ENCODE measurements at regions not wholly inside any gene's neighbourhood (a gene's known extent, or its start where the extent isn't known, plus 50 kb on each side); places are given as distances from the start of the nearest gene placed in this dataset.

GRCh38 chr2:106018141-106018540, 176.0 kb downstream of the UXS1 start:
- no peaks in the 10 kb centered on the region for H3K9me3 Mint-ChIP-seq
- DNase-seq (peak in 1 of 3 donors; percentile 8), ATAC-seq (ENCODE audit: low read depth in 2 of 2) (no peak)
- Histone ChIP-seq H3K9me3 (ENCODE audit: control insufficient read depth in 2 of 2, low read length in 2 of 2) (no peaks in the 10 kb centered on the region), H3K36me3 (ENCODE audit: control insufficient read depth, insufficient read depth, low read length) (no peaks in the 10 kb centered on the region), H3K27me3 (ENCODE audit: control insufficient read depth, insufficient read depth, low read length) (no peaks in the 10 kb centered on the region), H3K4me3 (ENCODE audit: low read depth, low read length) (no peak overlapping the region), H3K4me1 (ENCODE audit: control insufficient read depth, insufficient read depth, low read length, poor library complexity, severe bottlenecking) (peaks cover 4% of the 10 kb centered on the region), H3K27ac (ENCODE audit: insufficient read depth, low read length, poor library complexity, severe bottlenecking) (no peak overlapping the region)
- H3K36me3 Mint-ChIP-seq = no peaks in the 10 kb centered on the region
- H3K27ac Mint-ChIP-seq = peak overlapping the region in 1 of 3 donors; percentile 23
- H3K27me3 Mint-ChIP-seq = peaks cover 5% of the 10 kb centered on the region
- H3K4me3 Mint-ChIP-seq = no peak overlapping the region
- peaks cover 0 to 13% (median 6%) of the 10 kb centered on the region in 4 donors for H3K4me1 Mint-ChIP-seq

GRCh38 chr2:106012591-106013347, 181.3 kb downstream of the UXS1 start:
- no peak overlapping the region for H3K4me3 Mint-ChIP-seq
- ATAC-seq (ENCODE audit: low read depth in 2 of 2) = no peak
- DNase-seq = no peak
- no peaks in the 10 kb centered on the region for H3K27me3 ChIP-seq (ENCODE audit: control insufficient read depth, insufficient read depth, low read length)
- no peak overlapping the region for H3K27ac ChIP-seq (ENCODE audit: insufficient read depth, low read length, poor library complexity, severe bottlenecking)
- no peaks in the 10 kb centered on the region for H3K4me1 ChIP-seq (ENCODE audit: control insufficient read depth, insufficient read depth, low read length, poor library complexity, severe bottlenecking)
- peaks cover 0 to 4% (median 2%) of the 10 kb centered on the region in 4 donors for H3K4me1 Mint-ChIP-seq
- no peak overlapping the region for H3K4me3 ChIP-seq (ENCODE audit: low read depth, low read length)
- peaks cover 4% of the 10 kb centered on the region in 2 experiments for H3K9me3 ChIP-seq (ENCODE audit: control insufficient read depth in 2 of 2, low read length in 2 of 2)
- no peak overlapping the region for H3K27ac Mint-ChIP-seq
- H3K36me3 Mint-ChIP-seq = no peaks in the 10 kb centered on the region
- peaks cover 0 to 12% (median 4%) of the 10 kb centered on the region in 7 donors for H3K9me3 Mint-ChIP-seq
- no peaks in the 10 kb centered on the region for H3K36me3 ChIP-seq (ENCODE audit: control insufficient read depth, insufficient read depth, low read length)
- no peaks in the 10 kb centered on the region for H3K27me3 Mint-ChIP-seq

GRCh38 chr2:106012001-106012590, 182.0 kb downstream of the UXS1 start:
- Mint-ChIP-seq H3K27me3 (no peaks in the 10 kb centered on the region), H3K27ac (peak overlapping the region in 1 of 3 donors; percentile 69), H3K36me3 (peaks cover under 1% of the 10 kb centered on the region), H3K4me3 (no peak overlapping the region), H3K9me3 (peaks cover 0 to 16% (median 5%) of the 10 kb centered on the region in 7 donors), H3K4me1 (peaks cover 0 to 3% (median 1%) of the 10 kb centered on the region in 4 donors)
- H3K4me3 ChIP-seq (ENCODE audit: low read depth, low read length) = no peak overlapping the region
- no peak for DNase-seq
- peaks cover 7 to 10% of the 10 kb centered on the region in 2 experiments for H3K9me3 ChIP-seq (ENCODE audit: control insufficient read depth in 2 of 2, low read length in 2 of 2)
- no peak for ATAC-seq (ENCODE audit: low read depth in 2 of 2)
- no peaks in the 10 kb centered on the region for H3K4me1 ChIP-seq (ENCODE audit: control insufficient read depth, insufficient read depth, low read length, poor library complexity, severe bottlenecking)
- H3K36me3 ChIP-seq (ENCODE audit: control insufficient read depth, insufficient read depth, low read length) = no peaks in the 10 kb centered on the region
- H3K27me3 ChIP-seq (ENCODE audit: control insufficient read depth, insufficient read depth, low read length) = no peaks in the 10 kb centered on the region
- no peak overlapping the region for H3K27ac ChIP-seq (ENCODE audit: insufficient read depth, low read length, poor library complexity, severe bottlenecking)

- no peak overlapping the region for H3K27ac Mint-ChIP-seq
- no peaks in the 10 kb centered on the region for H3K36me3 ChIP-seq (ENCODE audit: control insufficient read depth, insufficient read depth, low read length)
- H3K27me3 Mint-ChIP-seq = no peaks in the 10 kb centered on the region
- no peaks in the 10 kb centered on the region for H3K27me3 ChIP-seq (ENCODE audit: control insufficient read depth, insufficient read depth, low read length)
- DNase-seq (no peak), ATAC-seq (ENCODE audit: low read depth in 2 of 2) (no peak)
- no peak overlapping the region for H3K4me3 ChIP-seq (ENCODE audit: low read depth, low read length)
- peaks cover 0 to 23% (median 11%) of the 10 kb centered on the region in 7 donors for H3K9me3 Mint-ChIP-seq
- peaks cover 4% of the 10 kb centered on the region for H3K36me3 Mint-ChIP-seq
- H3K4me3 Mint-ChIP-seq = no peak overlapping the region
- H3K4me1 ChIP-seq (ENCODE audit: control insufficient read depth, insufficient read depth, low read length, poor library complexity, severe bottlenecking) = no peaks in the 10 kb centered on the region
- no peak overlapping the region for H3K27ac ChIP-seq (ENCODE audit: insufficient read depth, low read length, poor library complexity, severe bottlenecking)
- H3K9me3 ChIP-seq (ENCODE audit: control insufficient read depth in 2 of 2, low read length in 2 of 2) = peaks cover 10% of the 10 kb centered on the region in 2 experiments
- H3K4me1 Mint-ChIP-seq = peaks cover 0 to 3% (median 1%) of the 10 kb centered on the region in 4 donors
These were observed 182.7 kb downstream of the UXS1 start for GRCh38 chr2:106011380-106011779.

GRCh38 chr2:106010818-106011355, 183.2 kb downstream of the UXS1 start:
- no peaks in the 10 kb centered on the region for H3K4me1 ChIP-seq (ENCODE audit: control insufficient read depth, insufficient read depth, low read length, poor library complexity, severe bottlenecking)
- H3K27ac ChIP-seq (ENCODE audit: insufficient read depth, low read length, poor library complexity, severe bottlenecking) = no peak overlapping the region
- H3K36me3 Mint-ChIP-seq = peaks cover 4% of the 10 kb centered on the region
- ATAC-seq (ENCODE audit: low read depth in 2 of 2) = no peak
- no peak overlapping the region for H3K4me3 ChIP-seq (ENCODE audit: low read depth, low read length)
- H3K27ac Mint-ChIP-seq = no peak overlapping the region
- H3K27me3 Mint-ChIP-seq = no peaks in the 10 kb centered on the region
- peaks cover 0 to 3% (median 1%) of the 10 kb centered on the region in 4 donors for H3K4me1 Mint-ChIP-seq
- no peak for DNase-seq
- no peak overlapping the region for H3K4me3 Mint-ChIP-seq
- H3K9me3 Mint-ChIP-seq = peaks cover 0 to 28% (median 14%) of the 10 kb centered on the region in 7 donors
- H3K27me3 ChIP-seq (ENCODE audit: control insufficient read depth, insufficient read depth, low read length) = no peaks in the 10 kb centered on the region
- H3K36me3 ChIP-seq (ENCODE audit: control insufficient read depth, insufficient read depth, low read length) = no peaks in the 10 kb centered on the region
- H3K9me3 ChIP-seq (ENCODE audit: control insufficient read depth in 2 of 2, low read length in 2 of 2) = peaks cover 14 to 15% of the 10 kb centered on the region in 2 experiments

GRCh38 chr2:106009096-106009495, 185.0 kb downstream of the UXS1 start:
- H3K36me3 Mint-ChIP-seq = peaks cover 4% of the 10 kb centered on the region
- ATAC-seq (ENCODE audit: low read depth in 2 of 2) = no peak
- Histone ChIP-seq H3K4me1 (ENCODE audit: control insufficient read depth, insufficient read depth, low read length, poor library complexity, severe bottlenecking) (no peaks in the 10 kb centered on the region), H3K4me3 (ENCODE audit: low read depth, low read length) (no peak overlapping the region), H3K27ac (ENCODE audit: insufficient read depth, low read length, poor library complexity, severe bottlenecking) (no peak overlapping the region), H3K27me3 (ENCODE audit: control insufficient read depth, insufficient read depth, low read length) (no peaks in the 10 kb centered on the region), H3K36me3 (ENCODE audit: control insufficient read depth, insufficient read depth, low read length) (no peaks in the 10 kb centered on the region), H3K9me3 (ENCODE audit: control insufficient read depth in 2 of 2, low read length in 2 of 2) (peaks cover 32 to 33% of the 10 kb centered on the region in 2 experiments)
- H3K27me3 Mint-ChIP-seq = no peaks in the 10 kb centered on the region
- H3K4me1 Mint-ChIP-seq = peaks cover 0 to 1% (median 0%) of the 10 kb centered on the region in 4 donors
- H3K9me3 Mint-ChIP-seq = peaks cover 0 to 39% (median 18%) of the 10 kb centered on the region in 7 donors
- H3K4me3 Mint-ChIP-seq = no peak overlapping the region
- DNase-seq = no peak
- H3K27ac Mint-ChIP-seq = no peak overlapping the region

- Mint-ChIP-seq H3K27ac (no peak overlapping the region), H3K9me3 (peaks cover 0 to 51% (median 20%) of the 10 kb centered on the region in 7 donors), H3K27me3 (peaks cover 6% of the 10 kb centered on the region), H3K36me3 (peaks cover 8% of the 10 kb centered on the region), H3K4me1 (no peaks in the 10 kb centered on the region), H3K4me3 (no peak overlapping the region)
- no peak overlapping the region for H3K27ac ChIP-seq (ENCODE audit: insufficient read depth, low read length, poor library complexity, severe bottlenecking)
- peaks cover 1% of the 10 kb centered on the region for H3K27me3 ChIP-seq (ENCODE audit: control insufficient read depth, insufficient read depth, low read length)
- H3K4me3 ChIP-seq (ENCODE audit: low read depth, low read length) = no peak overlapping the region
- ATAC-seq (ENCODE audit: low read depth in 2 of 2) (no peak), DNase-seq (peak in 1 of 3 donors; percentile 10)
- no peaks in the 10 kb centered on the region for H3K36me3 ChIP-seq (ENCODE audit: control insufficient read depth, insufficient read depth, low read length)
- peaks cover 37 to 42% of the 10 kb centered on the region in 2 experiments for H3K9me3 ChIP-seq (ENCODE audit: control insufficient read depth in 2 of 2, low read length in 2 of 2)
- H3K4me1 ChIP-seq (ENCODE audit: control insufficient read depth, insufficient read depth, low read length, poor library complexity, severe bottlenecking) = no peaks in the 10 kb centered on the region
These were observed 189.2 kb downstream of the UXS1 start for GRCh38 chr2:106004851-106005250.

Measured in CD4-positive, CD25-positive, alpha-beta regulatory T cell (primary cell).